ENCODE measurements at regions not wholly inside any gene's neighbourhood (a gene's known extent, or its start where the extent isn't known, plus 50 kb on each side); places are given as distances from the start of the nearest gene placed in this dataset.

GRCh38 chr2:36165132-36165531 is 190.4 kb upstream of the CRIM1 start:
- no peak for TF ChIP-seq ZNF600 (tag by site-specific recombination; IDR thresholded peaks at IDR 0.05)
- TF ChIP-seq ZBTB7A (tag by site-specific recombination; IDR thresholded peaks at IDR 0.05; ENCODE audit: low read depth): no peak
- TF ChIP-seq ZXDB (tag by site-specific recombination; IDR thresholded peaks at IDR 0.05): no peak
- no peak for TF ChIP-seq ZNF155 (tag by site-specific recombination; IDR thresholded peaks at IDR 0.05)
- TF ChIP-seq ZNF639 (tag by site-specific recombination; IDR thresholded peaks at IDR 0.05): no peak
- no peak for TF ChIP-seq ZEB2 (tag by site-specific recombination; IDR thresholded peaks at IDR 0.05)
- TF ChIP-seq KLF16 (tag by site-specific recombination; IDR thresholded peaks at IDR 0.05): no peak
- TF ChIP-seq, protein P1, sequence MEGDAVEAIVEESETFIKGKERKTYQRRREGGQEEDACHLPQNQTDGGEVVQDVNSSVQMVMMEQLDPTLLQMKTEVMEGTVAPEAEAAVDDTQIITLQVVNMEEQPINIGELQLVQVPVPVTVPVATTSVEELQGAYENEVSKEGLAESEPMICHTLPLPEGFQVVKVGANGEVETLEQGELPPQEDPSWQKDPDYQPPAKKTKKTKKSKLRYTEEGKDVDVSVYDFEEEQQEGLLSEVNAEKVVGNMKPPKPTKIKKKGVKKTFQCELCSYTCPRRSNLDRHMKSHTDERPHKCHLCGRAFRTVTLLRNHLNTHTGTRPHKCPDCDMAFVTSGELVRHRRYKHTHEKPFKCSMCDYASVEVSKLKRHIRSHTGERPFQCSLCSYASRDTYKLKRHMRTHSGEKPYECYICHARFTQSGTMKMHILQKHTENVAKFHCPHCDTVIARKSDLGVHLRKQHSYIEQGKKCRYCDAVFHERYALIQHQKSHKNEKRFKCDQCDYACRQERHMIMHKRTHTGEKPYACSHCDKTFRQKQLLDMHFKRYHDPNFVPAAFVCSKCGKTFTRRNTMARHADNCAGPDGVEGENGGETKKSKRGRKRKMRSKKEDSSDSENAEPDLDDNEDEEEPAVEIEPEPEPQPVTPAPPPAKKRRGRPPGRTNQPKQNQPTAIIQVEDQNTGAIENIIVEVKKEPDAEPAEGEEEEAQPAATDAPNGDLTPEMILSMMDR (tag by site-specific recombination; IDR thresholded peaks at IDR 0.05): no peak
- TF ChIP-seq ZBTB44 (tag by site-specific recombination; IDR thresholded peaks at IDR 0.05): no peak
- TF ChIP-seq ZNF549 (tag by site-specific recombination; IDR thresholded peaks at IDR 0.05): no peak
- no peak for TF ChIP-seq ZNF704 (tag by site-specific recombination; IDR thresholded peaks at IDR 0.05)

Measured in HEK293 (cell line).